Activated T-cell treated with anti-CD3 and anti-CD28 coated beads, Interleukin-2, amount 50 U/mL, for 48 hours (primary cell): ENCODE measurements at regions not wholly inside any gene's neighbourhood (a gene's known extent, or its start where the extent isn't known, plus 50 kb on each side); places are given as distances from the start of the nearest gene placed in this dataset.

Experiments
- DNase-seq, 2 experiments: peaks; one replicate each; pipeline ENCODE4 v3.0.0-alpha.2; 2020

- DNase-seq: no peak
Measured at GRCh38 chr3:61311044-61311443, 59.8 kb upstream of the FHIT start.

- DNase-seq: no peak
Measured at GRCh38 chr3:61315871-61316270, 64.6 kb upstream of the FHIT start.

GRCh38 chr3:61323094-61323493 lies 71.8 kb upstream of the FHIT start:
- no peak for DNase-seq

GRCh38 chr3:61331929-61332552 lies 80.8 kb upstream of the FHIT start:
- DNase-seq: no peak

GRCh38 chr3:61333192-61333961 lies 82.1 kb upstream of the FHIT start:
- DNase-seq: no peak

GRCh38 chr3:61334783-61335182 lies 83.5 kb upstream of the FHIT start:
- DNase-seq: no peak

GRCh38 chr3:61340931-61341461 lies 89.7 kb upstream of the FHIT start:
- no peak for DNase-seq

- DNase-seq: no peak
Measured at GRCh38 chr3:61343543-61343942, 92.3 kb upstream of the FHIT start.

GRCh38 chr3:61345020-61345419 lies 93.8 kb upstream of the FHIT start:
- no peak for DNase-seq

- DNase-seq: no peak
Measured at GRCh38 chr3:61347981-61348380, 96.7 kb upstream of the FHIT start.

GRCh38 chr3:61349717-61350116 lies 98.5 kb upstream of the FHIT start:
- no peak for DNase-seq

GRCh38 chr3:61350782-61351309 lies 99.6 kb upstream of the FHIT start:
- DNase-seq: no peak

GRCh38 chr3:61352306-61352705 lies 101.1 kb upstream of the FHIT start:
- DNase-seq: no peak

- DNase-seq: no peak
Measured at GRCh38 chr3:61353382-61353781, 102.1 kb upstream of the FHIT start.

- no peak for DNase-seq
Measured at GRCh38 chr3:61354604-61355003, 103.4 kb upstream of the FHIT start.

- DNase-seq: no peak
Measured at GRCh38 chr3:61356685-61357084, 105.4 kb upstream of the FHIT start.

GRCh38 chr3:61357902-61358301 lies 106.7 kb upstream of the FHIT start:
- DNase-seq: no peak

- no peak for DNase-seq
Measured at GRCh38 chr3:61358364-61358763, 107.1 kb upstream of the FHIT start.

- DNase-seq: no peak
Measured at GRCh38 chr3:61360297-61360965, 109.2 kb upstream of the FHIT start.

- no peak for DNase-seq
Measured at GRCh38 chr3:61369678-61370077, 118.4 kb upstream of the FHIT start.

GRCh38 chr3:61371123-61371522 lies 119.9 kb upstream of the FHIT start:
- DNase-seq: peak; percentile 24

GRCh38 chr3:61372723-61373122 lies 121.5 kb upstream of the FHIT start:
- DNase-seq: no peak

- no peak for DNase-seq
Measured at GRCh38 chr3:61378311-61378710, 127.1 kb upstream of the FHIT start.
